H9 (cell line): ENCODE measurements at regions not wholly inside any gene's neighbourhood (a gene's known extent, or its start where the extent isn't known, plus 50 kb on each side); places are given as distances from the start of the nearest gene placed in this dataset.

Experiments
- DNase-seq: peaks from one replicate; pipeline ENCODE4 v3.0.0-alpha.2; 2017
- H2AFZ ChIP-seq: one replicate; pipeline ENCODE4 v1.6.1; 2013; ENCODE audit warnings: mild to moderate bottlenecking, low read length, control low read depth, moderate library complexity
- H2AK5ac ChIP-seq: 2 replicates; pipeline ENCODE4 v1.6.1; 2013; ENCODE audit warnings: low read length, control low read depth, mixed read lengths; ENCODE audit not compliant: insufficient read length
- H2BK120ac ChIP-seq: one replicate; pipeline ENCODE4 v1.6.1; 2013; ENCODE audit warnings: low read depth, mild to moderate bottlenecking, low read length, control low read depth, inconsistent platforms; ENCODE audit not compliant: poor library complexity, severe bottlenecking
- H2BK12ac ChIP-seq: 2 replicates; pipeline ENCODE4 v1.6.1; 2013; ENCODE audit warnings: low read length, control low read depth, mixed read lengths, low read depth; ENCODE audit not compliant: insufficient read length
- H2BK15ac ChIP-seq: 2 replicates; pipeline ENCODE4 v1.6.1; 2013; ENCODE audit warnings: low read depth, low read length, control low read depth
- H2BK20ac ChIP-seq: one replicate; pipeline ENCODE4 v1.6.1; 2013; ENCODE audit warnings: low read depth, mild to moderate bottlenecking, low read length, control low read depth, inconsistent platforms; ENCODE audit not compliant: poor library complexity, severe bottlenecking
- H2BK5ac ChIP-seq: 2 replicates; pipeline ENCODE4 v1.6.1; 2013; ENCODE audit warnings: low read length, control low read depth, mixed read lengths; ENCODE audit not compliant: insufficient read length
- H3K14ac ChIP-seq: 2 replicates; pipeline ENCODE4 v1.6.1; 2013; ENCODE audit warnings: low read length, control low read depth; ENCODE audit not compliant: insufficient read depth
- H3K18ac ChIP-seq: 2 replicates; pipeline ENCODE4 v1.6.1; 2013; ENCODE audit warnings: low read depth, mild to moderate bottlenecking, mixed read lengths, low read length, control low read depth; ENCODE audit not compliant: insufficient read length
- H3K23ac ChIP-seq: 2 replicates; pipeline ENCODE4 v1.6.1; 2013; ENCODE audit warnings: low read length, control low read depth, mixed read lengths, low read depth; ENCODE audit not compliant: insufficient read length
- H3K23me2 ChIP-seq: 2 replicates; pipeline ENCODE4 v1.6.1; 2013; ENCODE audit warnings: low read depth, mild to moderate bottlenecking, mixed read lengths, low read length, control low read depth; ENCODE audit not compliant: insufficient read length, poor library complexity, severe bottlenecking
- H3K27ac ChIP-seq: 2 replicates; pipeline ENCODE4 v1.5.1; 2013; ENCODE audit warnings: low read length, control low read depth, mixed read lengths, low read depth; ENCODE audit not compliant: insufficient read length
- H3K27me3 ChIP-seq: 2 replicates; pipeline ENCODE4 v1.6.1; 2013; ENCODE audit warnings: low read length, control low read depth, inconsistent platforms; ENCODE audit not compliant: insufficient read depth
- H3K4ac ChIP-seq: 2 replicates; pipeline ENCODE4 v1.6.1; 2013; ENCODE audit warnings: low read depth, mild to moderate bottlenecking, control low read depth, inconsistent platforms, low read length, moderate library complexity
- H3K4me1 ChIP-seq: 2 replicates; pipeline ENCODE4 v1.6.1; 2013; ENCODE audit warnings: low read length, control low read depth, inconsistent platforms; ENCODE audit not compliant: insufficient read depth
- H3K4me2 ChIP-seq: 2 replicates; pipeline ENCODE4 v1.6.1; 2013; ENCODE audit warnings: low read length, control low read depth, mixed read lengths; ENCODE audit not compliant: insufficient read length, insufficient read depth
- H3K56ac ChIP-seq: 2 replicates; pipeline ENCODE4 v1.6.1; 2013; ENCODE audit warnings: low read depth, mild to moderate bottlenecking, mixed read lengths, low read length, control low read depth; ENCODE audit not compliant: insufficient read length
- H3K79me1 ChIP-seq: 2 replicates; pipeline ENCODE4 v1.6.1; 2013; ENCODE audit warnings: low read depth, mild to moderate bottlenecking, moderate library complexity, low read length, control low read depth, inconsistent platforms; ENCODE audit not compliant: insufficient read depth, poor library complexity, severe bottlenecking
- H3K79me2 ChIP-seq: 2 replicates; pipeline ENCODE4 v1.6.1; 2013; ENCODE audit warnings: low read length, control low read depth, inconsistent platforms; ENCODE audit not compliant: insufficient read depth
- H3K9ac ChIP-seq: 2 replicates; pipeline ENCODE4 v1.6.1; 2013; ENCODE audit warnings: low read length, control low read depth, mixed read lengths; ENCODE audit not compliant: insufficient read length; ENCODE audit errors: extremely low read depth
- H3K9me3 ChIP-seq: one replicate; pipeline ENCODE4 v1.6.1; 2013; ENCODE audit warnings: low read depth, low read length, inconsistent platforms; ENCODE audit not compliant: control insufficient read depth
- H3T11ph ChIP-seq: one replicate; pipeline ENCODE4 v1.6.1; 2013; ENCODE audit warnings: mild to moderate bottlenecking, low read length, control low read depth, inconsistent platforms
- H4K20me1 ChIP-seq: one replicate; pipeline ENCODE4 v1.6.1; 2013; ENCODE audit not compliant: control insufficient read depth, insufficient read length, insufficient read depth
- H4K5ac ChIP-seq: 2 replicates; pipeline ENCODE4 v1.6.1; 2013; ENCODE audit warnings: low read depth, mild to moderate bottlenecking, mixed read lengths, low read length, control low read depth; ENCODE audit not compliant: insufficient read length
- H4K8ac ChIP-seq: replicated peaks from 2 replicates; pipeline ENCODE4 v1.6.1; 2013; ENCODE audit warnings: low read length, control low read depth, mixed read lengths, low read depth; ENCODE audit not compliant: insufficient read length
- H4K91ac ChIP-seq: 2 replicates; pipeline ENCODE4 v1.6.1; 2013; ENCODE audit warnings: low read depth, mild to moderate bottlenecking, moderate library complexity, mixed read lengths, low read length, control low read depth; ENCODE audit not compliant: insufficient read length
- H3K27ac Mint-ChIP-seq, 3 experiments: 2 replicates in 2 of 3; 3 replicates in 1 of 3; pipeline ENCODE4 v1.8.0; 2020 to 2021; ENCODE audit warnings: mixed read lengths in 3 of 3, mild to moderate bottlenecking in 1 of 3, moderate library complexity in 1 of 3
- H3K27me3 Mint-ChIP-seq: 2 replicates; pipeline ENCODE4 v1.8.0; 2021; ENCODE audit warnings: low read depth, mild to moderate bottlenecking, moderate library complexity, mixed read lengths
- H3K36me3 Mint-ChIP-seq, 3 experiments: 2 replicates in 2 of 3; 3 replicates in 1 of 3; pipeline ENCODE4 v1.8.0; 2020 to 2021; ENCODE audit warnings: low read depth in 3 of 3, mixed read lengths in 3 of 3; ENCODE audit not compliant: insufficient read depth in 1 of 3
- H3K4me1 Mint-ChIP-seq, 2 experiments: 2 replicates each; pipeline ENCODE4 v1.8.0; 2020; ENCODE audit warnings: mixed read lengths in 2 of 2
- H3K4me3 Mint-ChIP-seq, 2 experiments: 2 replicates in 1 of 2; 3 replicates in 1 of 2; pipeline ENCODE4 v1.8.0; 2020 to 2021; ENCODE audit warnings: mild to moderate bottlenecking in 2 of 2, mixed read lengths in 2 of 2, moderate library complexity in 1 of 2
- H3K9me3 Mint-ChIP-seq, 2 experiments: 2 replicates in 1 of 2; 3 replicates in 1 of 2; pipeline ENCODE4 v1.8.0; 2020; ENCODE audit warnings: mild to moderate bottlenecking in 2 of 2, mixed read lengths in 2 of 2, moderate library complexity in 1 of 2
- CTCF ChIP-seq: fragments of 200-600 bp; sonication (generic); conservative IDR thresholded peaks from 3 replicates; pipeline ENCODE4 v1.8.0; 2021; ENCODE audit warnings: antibody characterized with exemption, mild to moderate bottlenecking
- WGBS: extraction: QIAGEN DNeasy Blood & Tissue Kit; methylation state at CpG from one replicate; pipeline ENCODE4 v1.1.7; 2013; ENCODE audit warnings: missing lambda C conversion rate, low lambda C conversion rate, mixed read lengths; ENCODE audit not compliant: insufficient read length; ENCODE audit errors: extremely low coverage; 5-methylcytosine and 5-hydroxymethylcytosine counted together

GRCh38 chr6:84425971-84426705 is 198.7 kb upstream of the CEP162 start:
- no peak for TF ChIP-seq CTCF
- Histone ChIP-seq H2AFZ (no peak overlapping the region), H3K9me3 (no peaks in the 10 kb centered on the region), H2BK15ac (no peak overlapping the region), H3K18ac (no peak overlapping the region), H3K79me1 (no peaks in the 10 kb centered on the region), H3K4ac (no peak overlapping the region), H4K91ac (no peak overlapping the region), H2BK120ac (no peak overlapping the region), H4K5ac (no peak overlapping the region), H3K4me1 (peaks cover 4% of the 10 kb centered on the region), H3K4me2 (no peak overlapping the region), H3K27ac (no peak overlapping the region), H4K8ac (no peak overlapping the region), H3K9ac (no peak overlapping the region), H3K14ac (no peak overlapping the region), H2AK5ac (no peak overlapping the region), H3K79me2 (no peaks in the 10 kb centered on the region), H2BK5ac (no peak overlapping the region), H3K27me3 (no peaks in the 10 kb centered on the region), H3K23me2 (no peaks in the 10 kb centered on the region), H3K23ac (no peak overlapping the region), H2BK12ac (no peak overlapping the region), H3T11ph (no peak overlapping the region), H4K20me1 (no peaks in the 10 kb centered on the region), H3K56ac (no peak overlapping the region), H2BK20ac (no peak overlapping the region)
- no peaks in the 10 kb centered on the region for H3K9me3 Mint-ChIP-seq
- no CpG with 5 or more reads among the region's 5 CpGs for WGBS
- no peak for DNase-seq
- H3K4me1 Mint-ChIP-seq: peaks cover 25% of the 10 kb centered on the region in 2 experiments
- no peaks in the 10 kb centered on the region; the same call in 1 of the 2 replicates for H3K27me3 Mint-ChIP-seq
- no peak overlapping the region for H3K4me3 Mint-ChIP-seq
- H3K36me3 Mint-ChIP-seq: no peaks in the 10 kb centered on the region
- H3K27ac Mint-ChIP-seq: no peak overlapping the region
